ENCODE measurements at regions not wholly inside any gene's neighbourhood (a gene's known extent, or its start where the extent isn't known, plus 50 kb on each side); places are given as distances from the start of the nearest gene placed in this dataset.

DNA sequence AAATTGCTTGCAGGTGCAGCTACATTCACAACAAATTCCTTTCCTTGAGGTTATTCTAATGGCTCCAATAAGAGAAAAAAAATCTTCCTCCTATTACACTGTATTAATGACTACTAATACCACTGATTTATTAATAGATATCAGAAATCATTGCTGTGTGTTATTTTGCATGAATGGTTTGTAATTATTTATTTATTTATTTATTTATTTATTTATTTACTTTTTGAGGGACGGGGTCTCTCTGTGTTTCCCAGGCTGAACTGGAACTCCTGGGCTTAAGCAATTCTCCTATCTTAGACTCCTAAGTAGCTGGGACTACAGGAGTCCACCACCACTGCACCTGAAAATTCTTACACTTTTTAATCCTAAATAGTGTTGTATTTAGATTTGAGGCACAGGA, 390.4 kb downstream of the SI start:
- Histone ChIP-seq H3K4me3 (ENCODE audit: insufficient read depth, low read depth, low read length) (no peak overlapping the region), H3K36me3 (replicated peaks; ENCODE audit: control insufficient read depth, insufficient read depth, low read length) (no peaks in the 10 kb centered on the region), H3K27me3 (ENCODE audit: control insufficient read depth, insufficient read depth, low read length) (no peaks in the 10 kb centered on the region)
- no peak for DNase-seq

DNA sequence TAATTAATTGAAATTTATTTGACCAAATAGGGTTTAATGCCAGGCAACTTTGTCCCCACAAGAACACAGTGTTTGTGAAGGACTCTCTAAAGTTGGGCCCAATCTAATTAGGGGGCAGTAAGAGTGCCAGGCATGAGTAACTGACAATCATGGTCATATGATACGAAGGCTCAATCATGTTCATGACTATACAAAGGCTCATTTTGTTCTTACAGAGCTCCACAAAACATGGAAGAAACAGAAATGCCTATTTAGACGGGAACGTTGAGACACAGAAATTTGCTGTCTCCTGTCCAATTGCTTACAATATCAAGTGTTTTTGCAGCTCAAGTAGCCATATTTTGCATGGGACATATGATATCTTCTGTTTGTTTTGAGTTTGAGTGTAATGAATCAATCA, 391.1 kb downstream of the SI start:
- no peak for DNase-seq
- no peak overlapping the region for H3K4me3 ChIP-seq (ENCODE audit: insufficient read depth, low read depth, low read length)
- H3K27me3 ChIP-seq (ENCODE audit: control insufficient read depth, insufficient read depth, low read length) = no peaks in the 10 kb centered on the region
- H3K36me3 ChIP-seq (replicated peaks; ENCODE audit: control insufficient read depth, insufficient read depth, low read length) = no peaks in the 10 kb centered on the region

DNA sequence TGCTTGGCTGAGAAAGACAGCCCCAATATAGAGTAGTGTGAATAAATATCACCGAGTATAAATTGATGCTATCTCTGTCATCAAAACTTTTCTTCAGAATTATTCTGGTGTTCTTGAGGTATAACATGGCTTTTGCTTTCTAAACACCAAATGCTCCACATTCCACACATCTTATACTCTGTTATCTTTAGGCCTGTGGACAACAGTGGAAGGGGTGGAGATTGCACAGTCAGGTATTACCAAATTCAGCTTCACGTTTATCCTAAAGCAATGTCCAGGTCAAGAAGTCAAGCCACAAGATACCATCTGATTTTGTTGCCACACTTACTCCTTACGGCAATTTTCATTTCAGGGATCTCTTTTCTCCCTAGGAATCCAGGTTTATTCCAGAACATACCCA, 394.8 kb downstream of the SI start:
- Histone ChIP-seq H3K27me3 (ENCODE audit: control insufficient read depth, insufficient read depth, low read length) (no peaks in the 10 kb centered on the region), H3K4me3 (ENCODE audit: insufficient read depth, low read depth, low read length) (no peak overlapping the region), H3K36me3 (replicated peaks; ENCODE audit: control insufficient read depth, insufficient read depth, low read length) (no peaks in the 10 kb centered on the region)
- DNase-seq = no peak

DNA sequence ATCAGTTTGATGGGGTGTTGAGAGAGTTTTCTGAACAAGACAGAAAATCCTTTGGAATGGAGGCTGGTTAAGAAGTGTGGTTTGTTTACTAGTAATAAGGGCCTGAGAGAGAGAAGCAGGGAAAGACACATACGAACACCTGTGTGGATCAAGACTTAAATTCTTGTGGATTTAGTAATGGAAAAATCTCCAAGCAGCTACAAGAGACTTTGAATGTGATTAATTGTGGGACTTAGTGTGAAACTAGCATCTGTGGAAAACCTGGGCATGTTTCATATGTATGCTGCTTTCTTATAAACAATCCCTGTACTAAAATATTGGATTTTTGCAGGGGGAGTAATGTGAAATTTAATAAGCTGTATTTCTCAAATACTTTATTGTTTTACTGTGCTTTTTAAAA, 399.1 kb downstream of the SI start:
- H3K4me3 ChIP-seq (ENCODE audit: insufficient read depth, low read depth, low read length) = no peak overlapping the region
- DNase-seq = no peak
- H3K36me3 ChIP-seq (replicated peaks; ENCODE audit: control insufficient read depth, insufficient read depth, low read length) = no peaks in the 10 kb centered on the region
- no peaks in the 10 kb centered on the region for H3K27me3 ChIP-seq (ENCODE audit: control insufficient read depth, insufficient read depth, low read length)

DNA sequence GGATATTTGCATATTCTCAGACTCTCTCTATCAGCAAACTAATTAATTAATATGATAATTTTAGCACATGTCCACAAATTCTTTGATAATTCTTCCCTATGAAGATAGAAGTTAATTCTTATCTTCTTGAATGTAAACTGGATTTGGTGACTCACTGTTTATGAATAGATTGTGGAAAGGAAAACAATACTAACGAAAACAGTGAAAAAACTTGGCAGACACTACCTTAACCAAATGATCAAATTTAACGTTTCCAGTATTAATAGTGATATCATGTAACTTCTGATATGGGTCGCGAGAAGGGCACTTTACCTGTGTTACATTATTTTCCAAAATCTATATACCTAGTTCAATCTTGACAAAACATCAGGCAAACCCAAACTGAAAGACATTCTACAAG, 401.0 kb downstream of the SI start:
- H3K36me3 ChIP-seq (replicated peaks; ENCODE audit: control insufficient read depth, insufficient read depth, low read length) = no peaks in the 10 kb centered on the region
- no peak overlapping the region for H3K4me3 ChIP-seq (ENCODE audit: insufficient read depth, low read depth, low read length)
- DNase-seq = no peak
- no peaks in the 10 kb centered on the region for H3K27me3 ChIP-seq (ENCODE audit: control insufficient read depth, insufficient read depth, low read length)

DNA sequence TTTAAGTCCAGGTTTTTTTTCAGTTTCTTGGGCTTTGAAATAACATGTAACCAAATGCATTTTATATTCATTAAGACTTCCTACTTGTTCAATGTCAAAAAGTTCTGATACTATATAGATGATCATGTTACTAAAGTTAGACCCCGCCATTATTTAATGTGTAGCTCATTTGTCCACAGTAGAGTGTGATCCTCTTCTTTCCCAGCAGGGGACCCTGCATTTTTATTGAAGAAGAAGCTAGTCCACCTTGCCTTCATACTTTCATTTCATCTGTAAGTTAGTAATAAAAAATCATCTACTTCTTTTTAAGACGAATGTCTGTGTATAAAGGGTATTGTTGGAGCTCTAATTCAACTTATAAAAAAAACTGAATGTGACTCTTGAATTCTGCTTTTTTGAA, 404.6 kb downstream of the SI start:
- no peaks in the 10 kb centered on the region for H3K36me3 ChIP-seq (replicated peaks; ENCODE audit: control insufficient read depth, insufficient read depth, low read length)
- H3K27me3 ChIP-seq (ENCODE audit: control insufficient read depth, insufficient read depth, low read length) = no peaks in the 10 kb centered on the region
- H3K4me3 ChIP-seq (ENCODE audit: insufficient read depth, low read depth, low read length) = no peak overlapping the region
- DNase-seq = no peak

DNA sequence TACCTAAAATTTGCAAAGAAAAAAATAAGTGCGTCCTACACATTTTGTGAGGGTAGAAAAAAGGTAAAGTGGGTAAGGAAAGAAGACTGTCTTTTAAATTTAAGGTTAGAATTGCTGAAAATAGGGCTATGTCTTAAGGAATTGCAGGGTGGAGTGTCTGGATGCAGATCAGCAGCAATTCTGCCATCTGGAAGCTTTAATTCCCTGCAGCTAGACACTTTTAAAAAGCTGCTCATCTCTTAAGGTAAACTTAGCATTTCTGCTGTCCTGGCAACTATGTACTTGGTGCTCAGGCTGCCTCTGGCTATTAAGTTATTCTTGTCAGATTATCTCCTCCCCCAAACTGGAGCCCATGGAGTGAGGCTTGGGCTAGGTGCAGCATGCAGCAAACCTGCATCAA, 420.2 kb downstream of the SI start:
- Histone ChIP-seq H3K27me3 (ENCODE audit: control insufficient read depth, insufficient read depth, low read length) (no peaks in the 10 kb centered on the region), H3K36me3 (replicated peaks; ENCODE audit: control insufficient read depth, insufficient read depth, low read length) (no peaks in the 10 kb centered on the region), H3K4me3 (ENCODE audit: insufficient read depth, low read depth, low read length) (no peak overlapping the region)
- DNase-seq = no peak

DNA sequence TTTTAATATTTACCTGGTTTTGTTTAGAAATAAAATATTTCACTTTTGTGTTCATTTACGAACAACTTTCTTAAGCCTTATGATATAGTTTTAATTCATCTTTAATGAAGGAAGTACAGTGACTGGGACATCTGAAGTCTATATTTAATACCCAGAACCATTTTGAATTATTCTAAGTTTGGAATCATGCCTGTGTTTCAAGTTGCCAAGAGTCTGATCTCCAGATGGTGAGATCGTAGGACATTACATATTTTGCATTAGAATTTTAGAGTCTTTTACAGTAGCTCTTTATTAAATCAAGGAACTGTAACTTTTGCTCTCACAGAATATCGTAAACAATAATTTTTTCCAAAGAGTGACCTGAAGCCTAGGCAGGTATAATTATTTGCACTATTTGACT, 420.7 kb downstream of the SI start:
- no peaks in the 10 kb centered on the region for H3K27me3 ChIP-seq (ENCODE audit: control insufficient read depth, insufficient read depth, low read length)
- no peaks in the 10 kb centered on the region for H3K36me3 ChIP-seq (replicated peaks; ENCODE audit: control insufficient read depth, insufficient read depth, low read length)
- DNase-seq = no peak
- H3K4me3 ChIP-seq (ENCODE audit: insufficient read depth, low read depth, low read length) = no peak overlapping the region

DNA sequence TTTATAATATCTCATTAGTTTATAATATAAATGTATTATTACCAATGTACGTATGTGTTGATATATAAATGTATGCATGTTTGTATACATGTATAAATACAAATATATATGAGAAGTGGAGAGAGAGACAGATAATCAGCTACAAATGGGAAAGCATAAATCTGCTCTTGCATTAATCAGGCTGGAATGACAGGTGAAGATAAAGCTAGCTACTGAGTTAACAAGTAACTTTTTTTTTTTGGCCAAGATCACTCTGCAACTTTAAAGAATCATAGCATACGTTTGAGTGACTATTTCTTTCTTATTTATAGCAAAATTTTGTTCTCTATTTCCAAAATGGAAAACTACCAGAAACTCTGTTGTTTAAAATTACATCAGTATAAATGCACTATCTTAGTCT, 422.8 kb downstream of the SI start:
- Histone ChIP-seq H3K27me3 (ENCODE audit: control insufficient read depth, insufficient read depth, low read length) (no peaks in the 10 kb centered on the region), H3K4me3 (ENCODE audit: insufficient read depth, low read depth, low read length) (no peak overlapping the region), H3K36me3 (replicated peaks; ENCODE audit: control insufficient read depth, insufficient read depth, low read length) (no peaks in the 10 kb centered on the region)
- no peak for DNase-seq

DNA sequence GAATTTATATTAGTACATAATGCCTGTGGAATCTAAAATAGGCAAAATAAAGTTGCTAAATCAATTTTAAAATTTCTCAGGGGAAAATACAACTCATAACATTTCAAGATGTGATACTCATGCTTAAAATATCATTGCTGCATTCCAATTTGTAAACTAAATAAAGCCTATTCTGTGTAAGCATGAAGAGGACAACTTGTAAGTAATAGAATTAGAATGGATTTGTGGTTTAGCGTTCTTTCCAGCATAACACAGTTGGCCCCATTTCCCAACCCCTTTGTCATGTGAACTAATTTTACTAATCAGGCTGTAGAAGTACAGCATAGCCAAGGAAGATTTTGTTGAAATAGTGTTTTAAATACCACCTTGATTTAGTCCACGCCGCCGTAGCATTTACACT, 437.2 kb downstream of the SI start:
- Histone ChIP-seq H3K4me3 (ENCODE audit: insufficient read depth, low read depth, low read length) (no peak overlapping the region), H3K36me3 (replicated peaks; ENCODE audit: control insufficient read depth, insufficient read depth, low read length) (no peaks in the 10 kb centered on the region), H3K27me3 (ENCODE audit: control insufficient read depth, insufficient read depth, low read length) (no peaks in the 10 kb centered on the region)
- no peak for DNase-seq

DNA sequence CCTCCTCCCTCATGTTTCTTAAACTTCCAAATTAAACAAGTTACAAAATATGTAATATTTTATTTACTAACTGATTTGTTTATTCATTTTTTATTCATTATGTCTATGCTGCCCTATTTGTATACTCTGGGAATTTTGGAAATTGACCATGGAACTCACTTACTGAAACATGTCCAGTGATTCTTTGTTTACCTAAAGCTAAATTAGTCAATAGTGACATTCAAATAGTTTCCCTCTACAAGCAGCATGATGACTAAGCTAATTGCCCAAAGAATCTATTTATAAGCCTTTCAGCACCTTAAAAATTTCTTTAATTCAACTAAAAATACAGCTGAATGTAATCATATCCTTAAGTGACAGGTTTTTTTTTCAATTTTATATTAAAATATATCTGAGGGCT, 437.7 kb downstream of the SI start:
- no peak overlapping the region for H3K4me3 ChIP-seq (ENCODE audit: insufficient read depth, low read depth, low read length)
- H3K27me3 ChIP-seq (ENCODE audit: control insufficient read depth, insufficient read depth, low read length) = no peaks in the 10 kb centered on the region
- no peaks in the 10 kb centered on the region for H3K36me3 ChIP-seq (replicated peaks; ENCODE audit: control insufficient read depth, insufficient read depth, low read length)
- DNase-seq = no peak

DNA sequence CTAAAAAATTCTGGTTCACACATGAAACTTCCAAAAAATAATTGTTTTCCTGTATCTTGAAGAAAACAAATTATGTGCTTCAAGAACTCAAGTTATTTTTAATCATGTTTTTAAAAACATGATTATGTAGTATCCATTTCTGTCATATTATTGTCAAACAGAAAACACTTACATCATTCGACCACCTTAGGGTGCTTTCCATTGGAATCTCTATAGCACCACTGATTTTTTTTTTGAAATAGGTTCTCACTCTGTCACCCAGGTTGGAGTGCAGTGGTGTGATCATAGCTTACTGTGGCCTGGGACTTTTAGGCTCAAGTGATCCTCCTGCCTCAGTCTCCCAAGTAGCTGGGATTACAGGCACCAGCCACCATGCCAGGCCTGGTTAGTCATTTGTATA, 457.3 kb downstream of the SI start:
- DNase-seq = no peak
- no peaks in the 10 kb centered on the region for H3K36me3 ChIP-seq (replicated peaks; ENCODE audit: control insufficient read depth, insufficient read depth, low read length)
- no peak overlapping the region for H3K4me3 ChIP-seq (ENCODE audit: insufficient read depth, low read depth, low read length)
- H3K27me3 ChIP-seq (ENCODE audit: control insufficient read depth, insufficient read depth, low read length) = no peaks in the 10 kb centered on the region

DNA sequence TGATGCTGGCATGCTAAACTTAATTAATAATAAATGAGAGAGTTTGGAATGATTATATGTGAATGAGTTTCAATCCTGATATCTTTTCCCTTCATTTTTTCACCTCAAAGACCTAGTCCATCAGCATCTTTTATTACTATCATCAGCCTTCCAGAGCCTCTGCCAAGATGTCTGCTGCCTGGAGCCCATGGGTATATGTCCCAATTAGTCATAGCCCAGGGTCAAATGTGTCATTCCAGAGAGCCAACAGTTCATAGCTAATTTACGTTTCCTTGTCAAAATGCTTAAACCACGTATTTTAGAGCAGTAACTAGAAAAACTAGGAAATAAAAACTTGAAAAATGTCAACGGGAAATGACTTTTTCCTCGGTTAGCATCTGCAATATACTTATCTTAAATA, 457.9 kb downstream of the SI start:
- no peak for DNase-seq
- H3K36me3 ChIP-seq (replicated peaks; ENCODE audit: control insufficient read depth, insufficient read depth, low read length) = no peaks in the 10 kb centered on the region
- no peak overlapping the region for H3K4me3 ChIP-seq (ENCODE audit: insufficient read depth, low read depth, low read length)
- H3K27me3 ChIP-seq (ENCODE audit: control insufficient read depth, insufficient read depth, low read length) = no peaks in the 10 kb centered on the region

DNA sequence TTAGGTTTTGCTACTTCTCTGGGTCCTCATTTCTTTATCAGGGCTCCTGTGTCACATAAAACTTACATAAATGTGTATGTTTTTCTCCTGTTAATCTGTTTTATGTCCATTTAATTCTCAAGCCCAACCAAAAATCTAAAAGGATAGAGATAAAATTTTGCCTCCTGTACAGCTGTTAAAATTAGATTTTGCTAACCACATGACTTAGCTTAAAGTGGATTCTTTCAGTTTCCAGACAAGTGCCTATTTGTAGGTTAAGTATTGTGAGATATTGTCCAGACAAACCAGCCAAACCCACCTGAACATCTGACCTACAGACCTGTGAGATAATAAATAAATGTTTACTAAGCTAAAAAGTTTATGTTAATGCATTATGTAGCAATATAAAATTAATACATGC, 465.5 kb downstream of the SI start:
- DNase-seq = no peak
- Histone ChIP-seq H3K27me3 (ENCODE audit: control insufficient read depth, insufficient read depth, low read length) (no peaks in the 10 kb centered on the region), H3K4me3 (ENCODE audit: insufficient read depth, low read depth, low read length) (no peak overlapping the region), H3K36me3 (replicated peaks; ENCODE audit: control insufficient read depth, insufficient read depth, low read length) (no peaks in the 10 kb centered on the region)

DNA sequence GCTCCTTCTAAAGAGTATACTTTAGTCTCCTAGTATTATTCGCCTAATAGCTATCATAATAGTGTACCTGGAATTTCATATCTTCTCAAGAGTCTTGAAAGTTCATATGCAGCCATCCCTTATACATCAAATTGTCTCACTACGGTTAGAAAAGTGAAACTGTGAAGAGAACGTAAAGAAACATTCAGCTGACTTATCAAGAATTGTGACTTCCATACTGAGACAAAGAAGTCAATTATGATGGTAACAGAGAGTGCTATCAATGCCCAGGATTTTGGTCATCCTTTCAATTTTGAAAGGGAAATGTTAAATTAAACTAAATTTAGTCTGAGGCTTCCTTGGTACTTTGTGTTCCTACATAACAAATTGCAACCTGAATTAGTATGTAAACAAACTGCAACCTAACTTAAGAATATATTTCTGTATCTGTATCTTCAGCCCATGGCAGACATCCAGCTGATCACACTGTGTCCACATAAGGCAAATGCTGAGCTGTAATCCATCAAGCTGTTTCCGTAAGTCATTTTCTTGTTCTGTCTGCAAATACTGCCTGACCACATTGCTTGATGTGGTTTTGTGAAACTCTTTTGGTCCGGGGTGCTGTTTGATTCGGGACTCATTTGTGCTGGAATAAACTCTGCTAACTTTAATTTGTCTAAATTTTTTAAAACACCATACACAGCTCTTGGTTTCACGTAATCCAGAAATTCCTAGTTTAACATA, 469.6 kb downstream of the SI start:
- DNase-seq = no peak
- Histone ChIP-seq H3K4me3 (ENCODE audit: insufficient read depth, low read depth, low read length) (no peak overlapping the region), H3K27me3 (ENCODE audit: control insufficient read depth, insufficient read depth, low read length) (no peaks in the 10 kb centered on the region), H3K36me3 (replicated peaks; ENCODE audit: control insufficient read depth, insufficient read depth, low read length) (no peaks in the 10 kb centered on the region)

DNA sequence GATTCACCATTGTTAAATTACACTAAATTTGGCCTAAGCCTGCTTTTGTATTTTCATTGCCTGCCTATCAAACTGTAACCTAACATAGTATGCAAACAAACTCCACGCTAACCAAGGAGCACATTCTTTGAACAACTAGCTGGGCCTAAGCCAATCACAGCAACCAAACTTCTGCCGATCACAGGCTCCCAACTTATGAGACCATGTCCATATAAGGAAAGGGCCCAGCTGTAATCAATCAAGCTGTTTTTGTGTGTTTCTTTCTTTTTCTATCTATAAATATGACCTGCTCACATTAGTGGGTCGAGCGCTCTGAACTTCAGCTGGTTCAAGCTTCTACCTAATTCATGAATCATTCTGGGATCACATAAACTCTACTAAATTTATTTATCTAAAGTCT, 473.6 kb downstream of the SI start:
- Histone ChIP-seq H3K27me3 (ENCODE audit: control insufficient read depth, insufficient read depth, low read length) (no peaks in the 10 kb centered on the region), H3K36me3 (replicated peaks; ENCODE audit: control insufficient read depth, insufficient read depth, low read length) (no peaks in the 10 kb centered on the region), H3K4me3 (ENCODE audit: insufficient read depth, low read depth, low read length) (no peak overlapping the region)
- no peak for DNase-seq
